IPS DF 4.7 (cell line): ENCODE measurements at regions not wholly inside any gene's neighbourhood (a gene's known extent, or its start where the extent isn't known, plus 50 kb on each side); places are given as distances from the start of the nearest gene placed in this dataset.
"Not testable (repeated sequence)": the region's sequence is repeated elsewhere in the genome, so short reads cannot be mapped to it uniquely, and the experiment has no call there.

Experiments used
- DNase-seq: peaks from one replicate; pipeline ENCODE4 v3.0.0-alpha.2; 2013; ENCODE audit warnings: low spot score; ENCODE audit errors: extremely low read depth

GRCh38 chr1:157460381-157460780 is 91.9 kb downstream of the FCRL5 start:
- DNase-seq = no peak

- no peak for DNase-seq
Measured at GRCh38 chr1:157457279-157457678, 95.0 kb downstream of the FCRL5 start.

GRCh38 chr1:157455318-157455717 is 97.0 kb downstream of the FCRL5 start:
- DNase-seq = no peak

GRCh38 chr1:157450106-157450505 is 102.2 kb downstream of the FCRL5 start:
- no peak for DNase-seq

GRCh38 chr1:157448636-157449035 is 103.7 kb downstream of the FCRL5 start:
- DNase-seq = no peak

GRCh38 chr1:157446356-157446755 is 106.0 kb downstream of the FCRL5 start:
- not testable (repeated sequence) for DNase-seq

GRCh38 chr1:157445616-157446140 is 106.6 kb downstream of the FCRL5 start:
- not testable (repeated sequence) for DNase-seq

- no peak for DNase-seq
Measured at GRCh38 chr1:157442065-157442464, 110.2 kb downstream of the FCRL5 start.

- no peak for DNase-seq
Measured at GRCh38 chr1:157439302-157439954, 112.9 kb downstream of the FCRL5 start.

- DNase-seq = no peak
Measured at GRCh38 chr1:157438613-157439012, 113.7 kb downstream of the FCRL5 start.

GRCh38 chr1:157438146-157438545 is 114.2 kb downstream of the FCRL5 start:
- no peak for DNase-seq

- no peak for DNase-seq
Measured at GRCh38 chr1:157437296-157437695, 115.0 kb downstream of the FCRL5 start.

GRCh38 chr1:157431751-157432150 is 120.6 kb downstream of the FCRL5 start:
- DNase-seq = no peak

- no peak for DNase-seq
Measured at GRCh38 chr1:157429601-157430240, 122.6 kb downstream of the FCRL5 start.

- not testable (repeated sequence) for DNase-seq
Measured at GRCh38 chr1:157423764-157424163, 128.6 kb downstream of the FCRL5 start.

GRCh38 chr1:157419845-157420542 is 132.3 kb downstream of the FCRL5 start:
- no peak for DNase-seq

GRCh38 chr1:157418659-157419058 is 133.7 kb downstream of the FCRL5 start:
- no peak for DNase-seq

GRCh38 chr1:157418231-157418630 is 134.1 kb downstream of the FCRL5 start:
- DNase-seq = no peak

GRCh38 chr1:157415661-157416060 is 136.7 kb downstream of the FCRL5 start:
- DNase-seq = no peak

GRCh38 chr1:157412308-157412707 is 140.0 kb downstream of the FCRL5 start:
- no peak for DNase-seq

GRCh38 chr1:157411769-157412168 is 140.5 kb downstream of the FCRL5 start:
- DNase-seq = no peak

GRCh38 chr1:157411064-157411463 is 141.3 kb downstream of the FCRL5 start:
- DNase-seq = no peak
